HUES6 (cell line): ENCODE measurements at regions not wholly inside any gene's neighbourhood (a gene's known extent, or its start where the extent isn't known, plus 50 kb on each side); places are given as distances from the start of the nearest gene placed in this dataset.

ENCODE experiments used
- H3K27ac ChIP-seq: 2 replicates; pipeline ENCODE4 v1.7.0; 2013; ENCODE audit warnings: low read depth, mild to moderate bottlenecking, low read length, inconsistent platforms
- H3K27me3 ChIP-seq: 2 replicates; pipeline ENCODE4 v1.6.1; 2013; ENCODE audit warnings: low read length; ENCODE audit not compliant: control insufficient read depth, insufficient read depth
- H3K36me3 ChIP-seq: 2 replicates; pipeline ENCODE4 v1.6.1; 2013; ENCODE audit warnings: low read length; ENCODE audit not compliant: control insufficient read depth, insufficient read depth
- H3K4me1 ChIP-seq: 2 replicates; pipeline ENCODE4 v1.6.1; 2013; ENCODE audit warnings: low read length; ENCODE audit not compliant: control insufficient read depth, insufficient read depth
- H3K4me3 ChIP-seq: 2 replicates; pipeline ENCODE4 v1.5.1; 2013; ENCODE audit warnings: low read depth, low read length
- H3K9ac ChIP-seq: one replicate; pipeline ENCODE4 v1.6.1; 2013; ENCODE audit warnings: mild to moderate bottlenecking, low read length
- H3K9me3 ChIP-seq: 2 replicates; pipeline ENCODE4 v1.6.1; 2013; ENCODE audit warnings: low read depth, low read length; ENCODE audit not compliant: control insufficient read depth, insufficient read depth

DNA sequence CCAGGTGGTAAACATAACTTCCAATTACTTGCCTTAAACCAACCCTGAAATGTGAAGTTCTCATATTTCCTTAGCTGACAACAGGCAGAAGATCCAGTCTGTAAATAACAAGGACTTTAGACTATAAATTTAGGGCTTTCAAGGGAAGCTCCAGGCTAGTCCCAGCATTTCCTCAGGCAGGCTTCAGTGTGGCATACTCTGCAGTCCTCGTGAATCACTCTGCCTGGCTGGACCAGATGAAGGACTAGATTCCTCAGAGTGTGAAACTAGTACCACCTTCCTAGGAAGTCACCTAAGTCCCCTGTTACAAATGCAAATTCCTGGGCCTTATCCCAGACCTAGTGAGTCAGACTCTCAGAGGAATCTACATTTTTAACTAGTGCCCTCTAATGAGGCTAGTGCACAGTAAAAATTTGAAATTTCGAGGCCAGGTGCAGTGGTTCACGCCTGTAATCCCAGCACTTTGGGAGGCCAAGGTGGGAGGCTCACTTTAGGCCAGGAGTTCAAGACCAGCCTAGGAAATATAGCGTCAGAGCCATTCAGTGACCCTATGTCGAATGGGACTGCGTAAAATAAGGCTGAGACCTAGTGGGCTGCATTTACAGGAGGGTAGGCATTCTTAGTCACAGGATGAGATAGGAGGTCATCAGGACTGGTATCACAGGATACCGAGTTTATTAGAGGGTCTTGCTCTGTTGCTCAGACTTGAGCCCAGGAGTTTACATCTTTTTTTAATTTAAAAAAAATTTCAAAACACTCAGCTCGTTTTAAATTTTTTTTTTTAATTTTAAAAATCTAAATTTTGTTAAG, 279.6 kb upstream of the JARID2 start:
- Histone ChIP-seq H3K27me3 (no peaks in the 10 kb centered on the region), H3K9ac (peak overlapping the region; percentile 74), H3K4me1 (peaks cover 43% of the 10 kb centered on the region), H3K9me3 (peaks cover 9% of the 10 kb centered on the region; the same call in 1 of the 2 replicates), H3K4me3 (no peak overlapping the region), H3K27ac (peak overlapping the region; percentile 38; the same call in 1 of the 2 replicates), H3K36me3 (no peaks in the 10 kb centered on the region)

DNA sequence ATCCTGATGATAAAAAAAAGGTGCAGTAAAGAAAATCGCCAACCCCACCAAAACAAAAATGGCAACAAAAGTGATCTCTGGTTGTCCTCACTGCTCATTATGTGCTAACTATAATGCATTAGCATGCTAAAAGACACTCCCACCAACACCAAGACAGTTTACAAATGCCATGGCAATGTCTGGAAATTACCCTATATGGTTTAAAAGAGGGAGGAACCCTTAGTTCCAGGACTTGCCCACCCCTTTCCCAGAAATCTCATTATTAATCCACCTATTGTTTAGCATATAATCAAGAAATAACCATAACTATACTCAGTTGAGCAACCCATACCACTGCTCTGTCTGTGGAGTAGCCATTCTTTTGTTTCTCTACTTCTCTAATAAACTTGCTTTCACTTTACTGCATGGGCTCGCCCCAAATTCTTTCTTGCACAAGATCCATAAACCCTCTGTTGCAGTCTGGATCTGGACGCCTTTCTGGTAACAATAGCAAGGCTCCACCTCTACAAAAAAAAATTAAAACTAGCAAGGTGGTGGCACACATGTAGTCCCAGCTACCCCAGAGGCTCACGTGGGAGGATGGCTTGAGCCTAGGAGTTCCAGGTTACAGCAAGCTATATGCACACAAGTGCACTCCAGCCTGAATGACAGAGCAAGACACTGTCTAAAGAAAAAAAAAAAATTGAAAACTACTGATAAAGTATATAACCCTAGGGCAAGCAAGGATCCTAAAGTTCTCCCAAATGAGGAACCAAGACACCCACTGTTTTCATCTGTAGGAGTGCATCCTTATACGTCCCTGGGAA, 278.8 kb upstream of the JARID2 start:
- H3K4me1 ChIP-seq = peaks cover 43% of the 10 kb centered on the region
- no peak overlapping the region; the same call in 1 of the 2 replicates for H3K27ac ChIP-seq
- peaks cover 9% of the 10 kb centered on the region; the same call in 1 of the 2 replicates for H3K9me3 ChIP-seq
- no peaks in the 10 kb centered on the region for H3K27me3 ChIP-seq
- H3K9ac ChIP-seq = no peak overlapping the region
- no peak overlapping the region for H3K4me3 ChIP-seq
- H3K36me3 ChIP-seq = no peaks in the 10 kb centered on the region

DNA sequence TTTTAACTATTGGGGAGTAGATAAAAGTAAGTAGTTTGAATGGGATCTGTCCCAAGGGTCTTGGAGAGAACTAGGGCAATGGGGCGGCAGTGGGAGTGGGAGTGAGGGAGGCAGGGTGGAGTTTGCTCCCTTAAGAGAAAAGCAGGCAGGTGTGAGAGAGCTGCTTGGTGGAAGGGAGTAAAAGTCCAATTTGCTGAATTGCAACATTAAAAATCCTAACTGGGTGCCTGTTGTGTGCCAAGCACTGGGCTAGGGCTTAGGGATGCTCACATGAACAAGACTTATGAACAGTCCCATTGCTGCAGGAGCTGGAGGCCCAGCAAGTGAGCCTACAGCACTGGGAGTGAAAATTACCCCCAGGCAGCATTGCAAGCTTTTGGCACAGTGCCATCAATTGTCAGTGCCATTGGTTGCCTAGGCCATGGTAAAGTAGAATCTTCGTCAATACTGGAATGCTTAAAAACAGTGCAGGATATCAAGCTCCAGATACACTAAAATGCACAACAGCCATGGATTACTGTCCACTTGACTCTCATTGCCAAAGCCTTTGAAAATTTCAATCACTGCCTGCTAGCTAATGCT, 277.7 kb upstream of the JARID2 start:
- Histone ChIP-seq H3K9me3 (peaks cover 9% of the 10 kb centered on the region; the same call in 1 of the 2 replicates), H3K36me3 (no peaks in the 10 kb centered on the region), H3K27me3 (no peaks in the 10 kb centered on the region), H3K4me1 (peaks cover 43% of the 10 kb centered on the region), H3K4me3 (no peak overlapping the region), H3K9ac (no peak overlapping the region), H3K27ac (no peak overlapping the region)

GRCh38 chr6:14969126-14969525, 276.7 kb upstream of the JARID2 start:
- Histone ChIP-seq H3K9me3 (peaks cover 9% of the 10 kb centered on the region; the same call in 1 of the 2 replicates), H3K36me3 (no peaks in the 10 kb centered on the region), H3K27ac (no peak overlapping the region)

GRCh38 chr6:14972379-14973067, 273.3 kb upstream of the JARID2 start:
- peaks cover 23% of the 10 kb centered on the region for H3K4me1 ChIP-seq
- no peak overlapping the region for H3K27ac ChIP-seq
- H3K27me3 ChIP-seq = no peaks in the 10 kb centered on the region

More at GRCh38 chr6:14969126-14969525, 276.7 kb upstream of the JARID2 start:
- Histone ChIP-seq H3K4me1 (peaks cover 43% of the 10 kb centered on the region), H3K27me3 (no peaks in the 10 kb centered on the region), H3K4me3 (no peak overlapping the region), H3K9ac (no peak overlapping the region)

GRCh38 chr6:14974372-14974771, 271.5 kb upstream of the JARID2 start:
- H3K4me1 ChIP-seq = peaks cover 15% of the 10 kb centered on the region
- no peak overlapping the region for H3K27ac ChIP-seq
- H3K9ac ChIP-seq = no peak overlapping the region
- H3K9me3 ChIP-seq = peaks cover 5% of the 10 kb centered on the region; the same call in 1 of the 2 replicates
- H3K4me3 ChIP-seq = no peak overlapping the region
- H3K36me3 ChIP-seq = no peaks in the 10 kb centered on the region
- no peaks in the 10 kb centered on the region for H3K27me3 ChIP-seq

More at GRCh38 chr6:14972379-14973067, 273.3 kb upstream of the JARID2 start:
- Histone ChIP-seq H3K4me3 (no peak overlapping the region), H3K36me3 (no peaks in the 10 kb centered on the region), H3K9me3 (peaks cover 9% of the 10 kb centered on the region; the same call in 1 of the 2 replicates), H3K9ac (no peak overlapping the region)

DNA sequence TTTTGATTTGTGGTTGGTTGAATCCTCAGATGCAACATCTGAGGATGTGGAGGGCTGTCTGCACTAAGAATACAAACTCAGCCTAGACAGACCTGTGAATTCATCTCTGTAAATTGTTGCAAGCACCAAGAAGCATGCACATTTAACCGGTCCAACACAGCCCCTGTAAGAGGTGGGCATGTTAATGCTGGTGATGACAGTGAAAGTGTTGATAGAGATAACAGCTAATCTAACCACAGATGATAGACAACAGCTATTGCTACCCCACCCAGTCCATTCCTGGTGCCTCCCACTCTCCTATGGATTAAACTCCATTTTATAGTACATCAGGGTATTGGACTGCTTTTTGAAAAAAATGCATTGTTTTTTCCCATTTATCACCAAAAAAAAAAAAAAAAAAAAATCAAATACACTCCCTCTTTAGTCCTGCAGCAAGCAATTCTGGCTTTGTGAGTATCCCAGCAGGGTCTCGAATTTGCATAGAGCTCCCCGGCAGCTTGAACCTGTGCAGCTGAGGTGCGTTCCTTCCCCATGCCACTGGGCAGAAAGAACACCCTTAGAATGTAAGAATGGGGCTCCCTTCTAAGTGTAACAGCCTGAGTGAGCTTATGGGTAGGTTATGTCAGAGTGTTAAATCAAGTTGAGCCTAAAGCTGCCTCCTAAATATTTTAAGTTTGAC, 270.9 kb upstream of the JARID2 start:
- no peak overlapping the region for H3K27ac ChIP-seq
- H3K4me3 ChIP-seq = no peak overlapping the region
- H3K4me1 ChIP-seq = peaks cover 12% of the 10 kb centered on the region
- no peaks in the 10 kb centered on the region for H3K36me3 ChIP-seq
- 0 out of 2 replicates have a peak, but pooled peaks cover under 1% of the 10 kb centered on the region for H3K9me3 ChIP-seq
- H3K9ac ChIP-seq = no peak overlapping the region
- H3K27me3 ChIP-seq = no peaks in the 10 kb centered on the region

- no peak overlapping the region for H3K27ac ChIP-seq
- H3K9me3 ChIP-seq = no peaks in the 10 kb centered on the region
- no peaks in the 10 kb centered on the region for H3K36me3 ChIP-seq
- no peak overlapping the region for H3K9ac ChIP-seq
- H3K4me1 ChIP-seq = peaks cover 10% of the 10 kb centered on the region
- no peak overlapping the region for H3K4me3 ChIP-seq
- H3K27me3 ChIP-seq = no peaks in the 10 kb centered on the region
These were observed 270.4 kb upstream of the JARID2 start for GRCh38 chr6:14975471-14975817.

GRCh38 chr6:14977747-14978382, 268.0 kb upstream of the JARID2 start:
- Histone ChIP-seq H3K4me3 (no peak overlapping the region), H3K4me1 (peaks cover 10% of the 10 kb centered on the region), H3K9me3 (no peaks in the 10 kb centered on the region), H3K9ac (no peak overlapping the region), H3K36me3 (no peaks in the 10 kb centered on the region; the same call in 1 of the 2 replicates), H3K27ac (no peak overlapping the region), H3K27me3 (no peaks in the 10 kb centered on the region)

GRCh38 chr6:14981960-14982359, 263.9 kb upstream of the JARID2 start:
- Histone ChIP-seq H3K27ac (no peak overlapping the region), H3K9ac (no peak overlapping the region), H3K9me3 (no peaks in the 10 kb centered on the region), H3K36me3 (peaks cover 11% of the 10 kb centered on the region; the same call in 1 of the 2 replicates), H3K4me3 (no peak overlapping the region), H3K4me1 (peaks cover 21% of the 10 kb centered on the region), H3K27me3 (no peaks in the 10 kb centered on the region)
